OCI-LY7 (cell line): ENCODE measurements at regions not wholly inside any gene's neighbourhood (a gene's known extent, or its start where the extent isn't known, plus 50 kb on each side); places are given as distances from the start of the nearest gene placed in this dataset.

ENCODE experiments used
- CTCF ChIP-seq: fragments of 200-600 bp; sonication (generic); conservative IDR thresholded peaks from 2 replicates; pipeline ENCODE4 v1.5.1; 2014; ENCODE audit warnings: mild to moderate bottlenecking, antibody characterized with exemption, low read length, moderate library complexity, mixed read lengths
- EZH2phosphoT487 ChIP-seq: fragments of 200-600 bp; sonication (generic); IDR thresholded peaks from 2 replicates; pipeline ENCODE4 v1.6.1; 2018; ENCODE audit warnings: low read depth, borderline replicate concordance, mild to moderate bottlenecking, mixed run types, antibody characterized with exemption, low read length, moderate library complexity, mixed read lengths

GRCh38 chr5:3305432-3305831 lies 290.2 kb upstream of the IRX1 start:
- no peak for TF ChIP-seq CTCF
- TF ChIP-seq EZH2phosphoT487: no peak
